Fibroblast of lung (primary cell): ENCODE measurements at regions not wholly inside any gene's neighbourhood (a gene's known extent, or its start where the extent isn't known, plus 50 kb on each side); places are given as distances from the start of the nearest gene placed in this dataset.

Experiments used
- EZH2 ChIP-seq: IDR thresholded peaks from 2 replicates; pipeline ENCODE4 v1.5.1; 2012; ENCODE audit warnings: low read length, control low read depth, mild to moderate bottlenecking; ENCODE audit errors: missing control alignments
- TF ChIP-seq, protein P1 (sequence below), 2 donors: IDR thresholded peaks in 1 of 2; conservative IDR thresholded peaks in 1 of 2; 1 replicate in 1 of 2; 2 replicates in 1 of 2; pipeline ENCODE4 v1.5.1; 2011 to 2012; ENCODE audit warnings: low read length in 2 of 2, control low read depth in 1 of 2, inconsistent platforms in 1 of 2, low read depth in 1 of 2, mild to moderate bottlenecking in 1 of 2

DNA sequence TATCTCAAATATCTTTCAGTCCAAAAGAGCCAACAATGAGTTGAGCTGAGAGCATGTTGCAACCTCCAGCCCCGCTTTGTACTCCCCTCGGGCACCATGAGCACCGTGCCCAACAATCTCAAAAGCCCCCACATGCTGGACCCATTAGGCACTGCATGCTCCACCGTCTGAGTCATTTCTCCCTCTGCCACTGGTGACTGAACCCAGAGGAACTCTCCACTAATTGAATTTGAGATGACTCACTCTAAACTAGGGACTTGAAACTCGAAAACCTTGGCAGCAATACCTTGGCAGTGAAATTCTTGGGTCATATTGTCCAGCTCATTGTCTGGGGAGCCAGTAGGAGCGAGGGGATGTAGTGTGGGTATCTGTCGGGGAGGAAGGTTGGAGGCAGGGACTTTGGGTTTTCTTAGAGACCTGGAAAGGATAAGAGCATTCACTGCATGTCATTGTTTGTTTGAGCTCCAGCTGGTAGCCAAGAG, 49.9 kb upstream of the SLIT3 start:
- TF ChIP-seq, protein P1, sequence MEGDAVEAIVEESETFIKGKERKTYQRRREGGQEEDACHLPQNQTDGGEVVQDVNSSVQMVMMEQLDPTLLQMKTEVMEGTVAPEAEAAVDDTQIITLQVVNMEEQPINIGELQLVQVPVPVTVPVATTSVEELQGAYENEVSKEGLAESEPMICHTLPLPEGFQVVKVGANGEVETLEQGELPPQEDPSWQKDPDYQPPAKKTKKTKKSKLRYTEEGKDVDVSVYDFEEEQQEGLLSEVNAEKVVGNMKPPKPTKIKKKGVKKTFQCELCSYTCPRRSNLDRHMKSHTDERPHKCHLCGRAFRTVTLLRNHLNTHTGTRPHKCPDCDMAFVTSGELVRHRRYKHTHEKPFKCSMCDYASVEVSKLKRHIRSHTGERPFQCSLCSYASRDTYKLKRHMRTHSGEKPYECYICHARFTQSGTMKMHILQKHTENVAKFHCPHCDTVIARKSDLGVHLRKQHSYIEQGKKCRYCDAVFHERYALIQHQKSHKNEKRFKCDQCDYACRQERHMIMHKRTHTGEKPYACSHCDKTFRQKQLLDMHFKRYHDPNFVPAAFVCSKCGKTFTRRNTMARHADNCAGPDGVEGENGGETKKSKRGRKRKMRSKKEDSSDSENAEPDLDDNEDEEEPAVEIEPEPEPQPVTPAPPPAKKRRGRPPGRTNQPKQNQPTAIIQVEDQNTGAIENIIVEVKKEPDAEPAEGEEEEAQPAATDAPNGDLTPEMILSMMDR (conservative IDR thresholded peaks at IDR 0.05 in 1 of 2, IDR thresholded peaks at IDR 0.05 in 1 of 2; ENCODE audit: low read depth in 1 of 2, low read length in 2 of 2) = no peak
- no peak for TF ChIP-seq EZH2
